ENCODE measurements at regions not wholly inside any gene's neighbourhood (a gene's known extent, or its start where the extent isn't known, plus 50 kb on each side); places are given as distances from the start of the nearest gene placed in this dataset.

DNA sequence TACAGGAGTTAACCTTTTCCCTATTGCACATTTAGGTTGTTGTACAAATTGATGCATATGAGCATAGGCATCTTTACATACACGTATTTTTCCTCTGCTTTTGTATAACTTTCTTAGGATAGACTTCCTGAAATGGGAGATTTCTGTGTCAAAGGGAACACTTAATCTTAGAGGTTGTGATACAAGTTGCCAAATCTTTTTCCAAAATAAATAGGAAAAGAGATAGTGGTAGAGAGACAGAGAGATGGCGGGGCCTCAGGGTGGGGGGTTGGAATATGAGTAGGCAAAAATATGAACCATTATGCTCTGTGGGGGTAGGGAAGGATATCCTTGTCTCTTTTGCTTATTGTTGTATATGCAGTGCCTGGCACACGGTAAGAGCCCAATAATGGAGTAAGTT is 70.7 kb upstream of the UBE2E1 start:
- no peak overlapping the region for H2BK15ac ChIP-seq (replicated peaks; ENCODE audit: low read depth)
- H2BK5ac ChIP-seq (ENCODE audit: low read length) = no peak overlapping the region
- no peak overlapping the region for H3K4me2 ChIP-seq (ENCODE audit: low read length)
- H3K79me2 ChIP-seq (ENCODE audit: control insufficient read depth, insufficient read depth, low read length) = no peaks in the 10 kb centered on the region
- no peak overlapping the region for H3K4me3 ChIP-seq (ENCODE audit: low read length)
- no peak overlapping the region for H3K56ac ChIP-seq (ENCODE audit: low read length)
- H3K18ac ChIP-seq (ENCODE audit: low read length) = no peak overlapping the region
- H3K36me3 ChIP-seq (ENCODE audit: control insufficient read depth, insufficient read depth, low read length) = no peaks in the 10 kb centered on the region
- H4K8ac ChIP-seq (ENCODE audit: low read depth, low read length) = no peak overlapping the region
- H3K23ac ChIP-seq (ENCODE audit: low read length) = no peak overlapping the region
- no peaks in the 10 kb centered on the region for H3K79me1 ChIP-seq (ENCODE audit: low read length)
- no peak overlapping the region for H2AK5ac ChIP-seq (ENCODE audit: low read length)
- H3K9ac ChIP-seq (ENCODE audit: low read length) = no peak overlapping the region
- no peak overlapping the region for H4K5ac ChIP-seq (ENCODE audit: low read length)
- DNase-seq = no peak
- no peaks in the 10 kb centered on the region for H3K27me3 ChIP-seq (ENCODE audit: insufficient read depth, low read length, poor library complexity)
- no peak overlapping the region for H2BK120ac ChIP-seq (ENCODE audit: low read depth, low read length)
- H3K27ac ChIP-seq (ENCODE audit: low read depth, low read length) = no peak overlapping the region
- H3K4ac ChIP-seq (ENCODE audit: low read depth, low read length) = no peak overlapping the region
- WGBS (ENCODE audit: extremely low coverage, insufficient coverage, low lambda C conversion rate) = no CpG with 5 or more reads among the region's 3 CpGs
- H3K4me1 ChIP-seq (ENCODE audit: control insufficient read depth, low read depth, low read length) = peaks cover 2% of the 10 kb centered on the region

GRCh38 chr3:23735535-23736326 is 70.0 kb upstream of the UBE2E1 start:
- Histone ChIP-seq H3K36me3 (ENCODE audit: control insufficient read depth, insufficient read depth, low read length) (no peaks in the 10 kb centered on the region), H2BK120ac (ENCODE audit: low read depth, low read length) (no peak overlapping the region), H4K8ac (ENCODE audit: low read depth, low read length) (no peak overlapping the region), H3K56ac (ENCODE audit: low read length) (no peak overlapping the region), H3K27ac (ENCODE audit: low read depth, low read length) (no peak overlapping the region), H3K4me3 (ENCODE audit: low read length) (no peak overlapping the region), H2BK15ac (replicated peaks; ENCODE audit: low read depth) (no peak overlapping the region), H3K79me1 (ENCODE audit: low read length) (no peaks in the 10 kb centered on the region), H3K23ac (ENCODE audit: low read length) (no peak overlapping the region), H3K4me1 (ENCODE audit: control insufficient read depth, low read depth, low read length) (peaks cover 2% of the 10 kb centered on the region), H3K4ac (ENCODE audit: low read depth, low read length) (no peak overlapping the region), H3K27me3 (ENCODE audit: insufficient read depth, low read length, poor library complexity) (no peaks in the 10 kb centered on the region), H4K5ac (ENCODE audit: low read length) (no peak overlapping the region), H2AK5ac (ENCODE audit: low read length) (no peak overlapping the region), H2BK5ac (ENCODE audit: low read length) (no peak overlapping the region), H3K79me2 (ENCODE audit: control insufficient read depth, insufficient read depth, low read length) (no peaks in the 10 kb centered on the region), H3K4me2 (ENCODE audit: low read length) (no peak overlapping the region), H3K18ac (ENCODE audit: low read length) (peak overlapping the region; percentile 13), H3K9ac (ENCODE audit: low read length) (no peak overlapping the region)
- no peak for DNase-seq
- no CpG with 5 or more reads among the region's 8 CpGs for WGBS (ENCODE audit: extremely low coverage, insufficient coverage, low lambda C conversion rate)

DNA sequence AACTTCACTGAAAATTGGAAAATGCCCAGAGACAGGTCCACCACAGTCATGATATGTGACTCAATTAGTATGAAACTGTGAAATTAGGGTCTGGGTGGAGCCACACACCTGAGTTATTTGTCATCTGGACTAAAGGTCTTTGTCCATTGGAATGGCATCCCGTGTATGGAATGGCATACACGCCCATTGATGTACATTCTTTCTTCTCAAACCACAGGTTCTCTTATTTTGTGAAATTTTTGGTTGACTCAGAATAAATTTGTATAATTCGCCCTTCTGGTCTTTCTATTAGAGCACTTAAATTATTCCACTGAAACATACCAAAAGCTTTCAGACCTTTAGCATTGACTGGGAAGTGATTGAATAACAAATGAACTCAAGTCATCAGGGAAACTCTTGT is 66.8 kb upstream of the UBE2E1 start:
- H3K4me1 ChIP-seq (ENCODE audit: control insufficient read depth, low read depth, low read length) = peaks cover 8% of the 10 kb centered on the region
- H4K8ac ChIP-seq (ENCODE audit: low read depth, low read length) = no peak overlapping the region
- H3K36me3 ChIP-seq (ENCODE audit: control insufficient read depth, insufficient read depth, low read length) = no peaks in the 10 kb centered on the region
- H3K23ac ChIP-seq (ENCODE audit: low read length) = no peak overlapping the region
- no peak overlapping the region for H2AK5ac ChIP-seq (ENCODE audit: low read length)
- H3K79me1 ChIP-seq (ENCODE audit: low read length) = no peaks in the 10 kb centered on the region
- H2BK15ac ChIP-seq (replicated peaks; ENCODE audit: low read depth) = peak overlapping the region; percentile 27
- H3K9ac ChIP-seq (ENCODE audit: low read length) = no peak overlapping the region
- H3K4ac ChIP-seq (ENCODE audit: low read depth, low read length) = no peak overlapping the region
- H2BK5ac ChIP-seq (ENCODE audit: low read length) = no peak overlapping the region
- H3K18ac ChIP-seq (ENCODE audit: low read length) = no peak overlapping the region
- no CpG with 5 or more reads among the region's 3 CpGs for WGBS (ENCODE audit: extremely low coverage, insufficient coverage, low lambda C conversion rate)
- H4K5ac ChIP-seq (ENCODE audit: low read length) = no peak overlapping the region
- H3K27me3 ChIP-seq (ENCODE audit: insufficient read depth, low read length, poor library complexity) = no peaks in the 10 kb centered on the region
- no peaks in the 10 kb centered on the region for H3K79me2 ChIP-seq (ENCODE audit: control insufficient read depth, insufficient read depth, low read length)
- no peak for DNase-seq
- H3K56ac ChIP-seq (ENCODE audit: low read length) = no peak overlapping the region
- no peak overlapping the region for H3K27ac ChIP-seq (ENCODE audit: low read depth, low read length)
- no peak overlapping the region for H2BK120ac ChIP-seq (ENCODE audit: low read depth, low read length)
- no peak overlapping the region for H3K4me3 ChIP-seq (ENCODE audit: low read length)
- no peak overlapping the region for H3K4me2 ChIP-seq (ENCODE audit: low read length)

DNA sequence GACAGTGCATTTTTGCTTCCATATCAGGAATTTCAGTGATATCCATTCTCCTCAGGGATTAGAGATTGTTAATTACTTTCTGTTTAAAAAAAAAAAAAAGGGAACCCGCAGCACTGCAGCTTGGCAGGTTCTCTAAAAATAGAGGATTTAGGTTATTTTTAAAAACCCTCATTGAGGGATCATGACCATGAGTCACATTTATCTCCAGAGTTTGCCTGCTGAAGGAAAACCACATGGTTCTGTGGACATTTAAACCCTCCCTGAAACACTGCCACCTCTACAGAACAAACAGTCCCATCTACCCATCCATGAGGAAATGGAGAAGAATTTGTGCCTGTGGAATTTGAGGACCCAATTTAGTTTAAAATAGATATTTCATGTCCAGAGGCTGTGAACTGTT is 66.2 kb upstream of the UBE2E1 start:
- Histone ChIP-seq H4K5ac (ENCODE audit: low read length) (no peak overlapping the region), H3K27ac (ENCODE audit: low read depth, low read length) (no peak overlapping the region), H2AK5ac (ENCODE audit: low read length) (no peak overlapping the region), H3K36me3 (ENCODE audit: control insufficient read depth, insufficient read depth, low read length) (no peaks in the 10 kb centered on the region), H2BK5ac (ENCODE audit: low read length) (no peak overlapping the region), H3K27me3 (ENCODE audit: insufficient read depth, low read length, poor library complexity) (no peaks in the 10 kb centered on the region), H3K4ac (ENCODE audit: low read depth, low read length) (no peak overlapping the region), H3K18ac (ENCODE audit: low read length) (no peak overlapping the region), H3K79me1 (ENCODE audit: low read length) (no peaks in the 10 kb centered on the region), H3K4me1 (ENCODE audit: control insufficient read depth, low read depth, low read length) (peaks cover 8% of the 10 kb centered on the region), H2BK120ac (ENCODE audit: low read depth, low read length) (no peak overlapping the region), H3K56ac (ENCODE audit: low read length) (no peak overlapping the region), H3K79me2 (ENCODE audit: control insufficient read depth, insufficient read depth, low read length) (no peaks in the 10 kb centered on the region), H3K4me3 (ENCODE audit: low read length) (no peak overlapping the region), H2BK15ac (replicated peaks; ENCODE audit: low read depth) (no peak overlapping the region), H3K9ac (ENCODE audit: low read length) (no peak overlapping the region), H4K8ac (ENCODE audit: low read depth, low read length) (no peak overlapping the region), H3K23ac (ENCODE audit: low read length) (no peak overlapping the region), H3K4me2 (ENCODE audit: low read length) (no peak overlapping the region)
- WGBS (ENCODE audit: extremely low coverage, insufficient coverage, low lambda C conversion rate) = no CpG with 5 or more reads among the region's 1 CpG
- DNase-seq = no peak

DNA sequence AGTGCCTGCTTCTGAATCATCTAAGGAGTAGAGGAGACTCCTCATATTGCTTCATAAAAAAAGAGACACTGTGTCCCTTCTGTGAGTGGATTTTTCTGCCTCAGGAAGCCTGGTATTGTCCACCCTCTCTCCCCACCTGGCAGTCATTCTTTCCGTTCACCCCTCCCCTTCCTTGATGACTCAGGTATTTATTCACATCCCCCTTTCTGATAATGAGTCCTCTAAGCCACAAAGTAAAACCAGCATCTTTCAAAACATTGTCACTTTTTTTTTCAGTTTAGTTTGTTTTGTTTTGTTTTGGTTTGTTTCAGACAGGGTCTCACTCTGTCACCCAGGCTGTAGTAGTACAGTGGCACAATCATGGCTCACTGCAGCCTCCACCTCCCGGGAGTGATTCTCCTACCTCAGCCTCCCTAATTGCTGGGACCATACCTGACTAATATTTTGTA is 65.2 kb upstream of the UBE2E1 start:
- H4K5ac ChIP-seq (ENCODE audit: low read length) = no peak overlapping the region

More for the DNA sequence above, 65.2 kb upstream of the UBE2E1 start:
- WGBS (ENCODE audit: extremely low coverage, insufficient coverage, low lambda C conversion rate) = no CpG with 5 or more reads among the region's 2 CpGs
- H3K4me1 ChIP-seq (ENCODE audit: control insufficient read depth, low read depth, low read length) = peaks cover 6% of the 10 kb centered on the region
- no peak overlapping the region for H2BK120ac ChIP-seq (ENCODE audit: low read depth, low read length)
- no peak overlapping the region for H3K27ac ChIP-seq (ENCODE audit: low read depth, low read length)
- no peaks in the 10 kb centered on the region for H3K79me2 ChIP-seq (ENCODE audit: control insufficient read depth, insufficient read depth, low read length)
- no peak overlapping the region for H3K4me3 ChIP-seq (ENCODE audit: low read length)
- H3K56ac ChIP-seq (ENCODE audit: low read length) = no peak overlapping the region
- no peak overlapping the region for H3K4me2 ChIP-seq (ENCODE audit: low read length)
- H3K79me1 ChIP-seq (ENCODE audit: low read length) = no peaks in the 10 kb centered on the region
- peak overlapping the region; percentile 1 for H3K4ac ChIP-seq (ENCODE audit: low read depth, low read length)
- H3K36me3 ChIP-seq (ENCODE audit: control insufficient read depth, insufficient read depth, low read length) = no peaks in the 10 kb centered on the region
- no peak overlapping the region for H2BK5ac ChIP-seq (ENCODE audit: low read length)
- H4K8ac ChIP-seq (ENCODE audit: low read depth, low read length) = no peak overlapping the region
- no peak overlapping the region for H3K23ac ChIP-seq (ENCODE audit: low read length)
- peak overlapping the region; percentile 20 for H3K18ac ChIP-seq (ENCODE audit: low read length)
- H2BK15ac ChIP-seq (replicated peaks; ENCODE audit: low read depth) = no peak overlapping the region
- H3K27me3 ChIP-seq (ENCODE audit: insufficient read depth, low read length, poor library complexity) = no peaks in the 10 kb centered on the region
- no peak overlapping the region for H2AK5ac ChIP-seq (ENCODE audit: low read length)
- H3K9ac ChIP-seq (ENCODE audit: low read length) = no peak overlapping the region
- peak; percentile 69 for DNase-seq

All from mesendoderm (in vitro differentiated cells).